ENCODE measurements at regions not wholly inside any gene's neighbourhood (a gene's known extent, or its start where the extent isn't known, plus 50 kb on each side); places are given as distances from the start of the nearest gene placed in this dataset.

- Mint-ChIP-seq H3K4me3 (no peak overlapping the region), H3K36me3 (ENCODE audit: insufficient read depth in 2 of 2) (no peaks in the 10 kb centered on the region), H3K27me3 (ENCODE audit: low read depth) (peaks cover 14% of the 10 kb centered on the region), H3K9me3 (no peaks in the 10 kb centered on the region), H3K27ac (no peak overlapping the region), H3K4me1 (ENCODE audit: low read depth) (no peaks in the 10 kb centered on the region)
- no peak for DNase-seq
- ATAC-seq (replicated peaks in 1 of 2): no peak
Measured at GRCh38 chr2:204331988-204332387, 213.3 kb upstream of the PARD3B start.

GRCh38 chr2:204332706-204333105 is 212.6 kb upstream of the PARD3B start:
- H3K27me3 Mint-ChIP-seq (ENCODE audit: low read depth): peaks cover 21% of the 10 kb centered on the region
- H3K9me3 Mint-ChIP-seq: no peaks in the 10 kb centered on the region
- H3K4me1 Mint-ChIP-seq (ENCODE audit: low read depth): no peaks in the 10 kb centered on the region
- H3K36me3 Mint-ChIP-seq (ENCODE audit: insufficient read depth in 2 of 2): no peaks in the 10 kb centered on the region
- no peak overlapping the region for H3K4me3 Mint-ChIP-seq
- no peak overlapping the region for H3K27ac Mint-ChIP-seq
- ATAC-seq (replicated peaks in 1 of 2) (no peak), DNase-seq (no peak)

- Mint-ChIP-seq H3K27ac (no peak overlapping the region), H3K36me3 (ENCODE audit: insufficient read depth in 2 of 2) (no peaks in the 10 kb centered on the region), H3K4me3 (no peak overlapping the region), H3K4me1 (ENCODE audit: low read depth) (no peaks in the 10 kb centered on the region), H3K9me3 (no peaks in the 10 kb centered on the region), H3K27me3 (ENCODE audit: low read depth) (peaks cover 33% of the 10 kb centered on the region)
- ATAC-seq (replicated peaks in 1 of 2) (no peak), DNase-seq (no peak)
Measured at GRCh38 chr2:204333861-204334260, 211.4 kb upstream of the PARD3B start.

GRCh38 chr2:204335451-204336058 is 209.7 kb upstream of the PARD3B start:
- Mint-ChIP-seq H3K27ac (no peak overlapping the region), H3K27me3 (ENCODE audit: low read depth) (peaks cover 44% of the 10 kb centered on the region), H3K9me3 (no peaks in the 10 kb centered on the region), H3K36me3 (ENCODE audit: insufficient read depth in 2 of 2) (no peaks in the 10 kb centered on the region), H3K4me1 (ENCODE audit: low read depth) (peaks cover 5% of the 10 kb centered on the region), H3K4me3 (no peak overlapping the region)
- no peak for ATAC-seq (replicated peaks in 1 of 2)
- no peak for DNase-seq

- Mint-ChIP-seq H3K4me1 (ENCODE audit: low read depth) (peaks cover 5% of the 10 kb centered on the region), H3K27ac (no peak overlapping the region), H3K27me3 (ENCODE audit: low read depth) (peaks cover 44% of the 10 kb centered on the region), H3K36me3 (ENCODE audit: insufficient read depth in 2 of 2) (no peaks in the 10 kb centered on the region), H3K9me3 (no peaks in the 10 kb centered on the region), H3K4me3 (no peak overlapping the region)
- no peak for DNase-seq
- ATAC-seq (replicated peaks in 1 of 2): no peak
Measured at GRCh38 chr2:204336153-204336744, 209.0 kb upstream of the PARD3B start.

- no peak for DNase-seq
- ATAC-seq (replicated peaks in 1 of 2): no peak
- H3K36me3 Mint-ChIP-seq (ENCODE audit: insufficient read depth in 2 of 2): no peaks in the 10 kb centered on the region
- H3K4me1 Mint-ChIP-seq (ENCODE audit: low read depth): peaks cover 5% of the 10 kb centered on the region
- no peak overlapping the region for H3K4me3 Mint-ChIP-seq
- H3K27ac Mint-ChIP-seq: no peak overlapping the region
- H3K9me3 Mint-ChIP-seq: no peaks in the 10 kb centered on the region
- H3K27me3 Mint-ChIP-seq (ENCODE audit: low read depth): peaks cover 45% of the 10 kb centered on the region
Measured at GRCh38 chr2:204337638-204338037, 207.6 kb upstream of the PARD3B start.

- Mint-ChIP-seq H3K4me1 (ENCODE audit: low read depth) (peaks cover 5% of the 10 kb centered on the region), H3K27me3 (ENCODE audit: low read depth) (peaks cover 56% of the 10 kb centered on the region), H3K4me3 (no peak overlapping the region), H3K36me3 (ENCODE audit: insufficient read depth in 2 of 2) (no peaks in the 10 kb centered on the region), H3K9me3 (no peaks in the 10 kb centered on the region), H3K27ac (no peak overlapping the region)
- ATAC-seq (replicated peaks in 1 of 2) (no peak), DNase-seq (no peak)
Measured at GRCh38 chr2:204339212-204339715, 206.0 kb upstream of the PARD3B start.

GRCh38 chr2:204340511-204340910 is 204.8 kb upstream of the PARD3B start:
- Mint-ChIP-seq H3K4me1 (ENCODE audit: low read depth) (peaks cover 5% of the 10 kb centered on the region), H3K27me3 (ENCODE audit: low read depth) (peaks cover 56% of the 10 kb centered on the region), H3K4me3 (no peak overlapping the region), H3K36me3 (ENCODE audit: insufficient read depth in 2 of 2) (no peaks in the 10 kb centered on the region), H3K27ac (no peak overlapping the region), H3K9me3 (no peaks in the 10 kb centered on the region)
- DNase-seq (no peak), ATAC-seq (replicated peaks in 1 of 2) (no peak)

GRCh38 chr2:204341887-204342276 is 203.4 kb upstream of the PARD3B start:
- Mint-ChIP-seq H3K27me3 (ENCODE audit: low read depth) (peaks cover 51% of the 10 kb centered on the region), H3K9me3 (no peaks in the 10 kb centered on the region), H3K4me3 (no peak overlapping the region), H3K4me1 (ENCODE audit: low read depth) (peaks cover 5% of the 10 kb centered on the region), H3K27ac (no peak overlapping the region), H3K36me3 (ENCODE audit: insufficient read depth in 2 of 2) (no peaks in the 10 kb centered on the region)
- no peak for ATAC-seq (replicated peaks in 1 of 2)
- DNase-seq: no peak

GRCh38 chr2:204343685-204344084 is 201.6 kb upstream of the PARD3B start:
- Mint-ChIP-seq H3K4me3 (no peak overlapping the region), H3K4me1 (ENCODE audit: low read depth) (peaks cover 5% of the 10 kb centered on the region), H3K27me3 (ENCODE audit: low read depth) (peaks cover 40% of the 10 kb centered on the region), H3K36me3 (ENCODE audit: insufficient read depth in 2 of 2) (no peaks in the 10 kb centered on the region), H3K27ac (no peak overlapping the region), H3K9me3 (no peaks in the 10 kb centered on the region)
- DNase-seq (no peak), ATAC-seq (replicated peaks in 1 of 2) (no peak)

GRCh38 chr2:204344119-204344518 is 201.2 kb upstream of the PARD3B start:
- H3K4me3 Mint-ChIP-seq: no peak overlapping the region
- peaks cover 5% of the 10 kb centered on the region for H3K4me1 Mint-ChIP-seq (ENCODE audit: low read depth)
- DNase-seq (no peak), ATAC-seq (replicated peaks in 1 of 2) (no peak)
- peaks cover 36% of the 10 kb centered on the region for H3K27me3 Mint-ChIP-seq (ENCODE audit: low read depth)
- no peaks in the 10 kb centered on the region for H3K36me3 Mint-ChIP-seq (ENCODE audit: insufficient read depth in 2 of 2)
- no peak overlapping the region for H3K27ac Mint-ChIP-seq
- H3K9me3 Mint-ChIP-seq: no peaks in the 10 kb centered on the region

- Mint-ChIP-seq H3K9me3 (no peaks in the 10 kb centered on the region), H3K4me1 (ENCODE audit: low read depth) (no peaks in the 10 kb centered on the region), H3K4me3 (no peak overlapping the region), H3K36me3 (ENCODE audit: insufficient read depth in 2 of 2) (no peaks in the 10 kb centered on the region), H3K27me3 (ENCODE audit: low read depth) (peaks cover 27% of the 10 kb centered on the region), H3K27ac (no peak overlapping the region)
- no peak for DNase-seq
- ATAC-seq (replicated peaks in 1 of 2): no peak
Measured at GRCh38 chr2:204346906-204347305, 198.4 kb upstream of the PARD3B start.

- H3K4me1 Mint-ChIP-seq (ENCODE audit: low read depth): no peaks in the 10 kb centered on the region
- peaks cover 28% of the 10 kb centered on the region for H3K27me3 Mint-ChIP-seq (ENCODE audit: low read depth)
- H3K27ac Mint-ChIP-seq: no peak overlapping the region
- ATAC-seq (replicated peaks in 1 of 2) (no peak), DNase-seq (no peak)
- no peaks in the 10 kb centered on the region for H3K9me3 Mint-ChIP-seq
- no peak overlapping the region for H3K4me3 Mint-ChIP-seq
- H3K36me3 Mint-ChIP-seq (ENCODE audit: insufficient read depth in 2 of 2): no peaks in the 10 kb centered on the region
Measured at GRCh38 chr2:204353823-204354222, 191.5 kb upstream of the PARD3B start.

- no peaks in the 10 kb centered on the region for H3K9me3 Mint-ChIP-seq
- no peaks in the 10 kb centered on the region for H3K36me3 Mint-ChIP-seq (ENCODE audit: insufficient read depth in 2 of 2)
- DNase-seq (no peak), ATAC-seq (replicated peaks in 1 of 2) (no peak)
- H3K4me3 Mint-ChIP-seq: no peak overlapping the region
- H3K4me1 Mint-ChIP-seq (ENCODE audit: low read depth): no peaks in the 10 kb centered on the region
- H3K27ac Mint-ChIP-seq: no peak overlapping the region
- peaks cover 28% of the 10 kb centered on the region for H3K27me3 Mint-ChIP-seq (ENCODE audit: low read depth)
Measured at GRCh38 chr2:204354442-204354856, 190.8 kb upstream of the PARD3B start.
